B cell (primary cell): ENCODE measurements at regions not wholly inside any gene's neighbourhood (a gene's known extent, or its start where the extent isn't known, plus 50 kb on each side); places are given as distances from the start of the nearest gene placed in this dataset.
"Not testable (repeated sequence)": the region's sequence is repeated elsewhere in the genome, so short reads cannot be mapped to it uniquely, and the experiment has no call there.

ENCODE experiments used
- ATAC-seq: fragments of 200-7000 bp; cut with Tn5 transposase; one replicate; pipeline ENCODE4 v1.10.0; 2021; ENCODE audit warnings: low read depth, mild to moderate bottlenecking, moderate number of reproducible peaks, moderate library complexity
- CTCF ChIA-PET: fragments of 350-600 bp; sonication (Branson Sonifier 250); formaldehyde crosslinking; loops from one replicate; lab custom pipeline; 2021; ENCODE audit warnings: antibody characterized with exemption, inconsistent platforms; lab: Charles Lee
- POLR2A ChIA-PET: fragments of 350-600 bp; sonication (Branson Sonifier 250); formaldehyde crosslinking; loops from one replicate; lab custom pipeline; 2021; ENCODE audit warnings: antibody characterized with exemption; lab: Charles Lee
- DNase-seq: peaks from one replicate; pipeline ENCODE4 v3.0.0; 2013
- H2AFZ ChIP-seq: 2 replicates; pipeline ENCODE4 v1.6.1; 2012; ENCODE audit warnings: mild to moderate bottlenecking, low read depth, low read length; ENCODE audit not compliant: insufficient read depth, poor library complexity, severe bottlenecking
- H3K27ac ChIP-seq, 2 donors: 1 replicate in 1 of 2; 2 replicates in 1 of 2; pipeline ENCODE4 v1.5.1; 2012 to 2013; ENCODE audit warnings: low read length in 2 of 2, mild to moderate bottlenecking in 2 of 2, moderate library complexity in 1 of 2
- H3K27me3 ChIP-seq, 4 experiments: fragments of 200-600 bp in 1 of 4; sonication (generic) in 1 of 4; replicated peaks in 1 of 4; 1 replicate in 2 of 4; 2 replicates in 2 of 4; pipeline versions ENCODE4 v1.6.1 to v1.7.0; 2013 to 2016; ENCODE audit warnings: low read length in 3 of 4, mild to moderate bottlenecking in 2 of 4, mixed read lengths in 1 of 4, moderate library complexity in 1 of 4; ENCODE audit not compliant: insufficient read depth in 4 of 4, control insufficient read depth in 3 of 4; ENCODE audit errors: control extremely low read depth in 1 of 4
- H3K36me3 ChIP-seq, 2 experiments: replicated peaks in 1 of 2; 1 replicate in 1 of 2; 2 replicates in 1 of 2; pipeline versions ENCODE4 v1.6.1 to v1.7.1; 2013; ENCODE audit warnings: low read length in 1 of 2; ENCODE audit not compliant: insufficient read depth in 2 of 2, control insufficient read depth in 1 of 2; ENCODE audit errors: control extremely low read depth in 1 of 2, extremely low read depth in 1 of 2
- H3K4me1 ChIP-seq, 2 donors: fragments of 200-600 bp in 1 of 2; sonication (generic) in 1 of 2; 1 replicate in 1 of 2; 2 replicates in 1 of 2; pipeline versions ENCODE4 v1.5.1 to v1.6.1; 2013 to 2017; ENCODE audit warnings: low read length in 2 of 2; ENCODE audit not compliant: control insufficient read depth in 2 of 2, insufficient read depth in 2 of 2
- H3K4me2 ChIP-seq: replicated peaks from 2 replicates; pipeline ENCODE3; 2012; ENCODE audit warnings: mild to moderate bottlenecking, low read depth, low read length; ENCODE audit not compliant: poor library complexity, severe bottlenecking
- H3K4me3 ChIP-seq, 5 experiments: fragments of 200-600 bp in 1 of 5; sonication (generic) in 1 of 5; 1 replicate in 3 of 5; 2 replicates in 2 of 5; pipeline versions ENCODE4 v1.5.1 to v1.7.0; 2011 to 2016; ENCODE audit warnings: low read length in 4 of 5, mild to moderate bottlenecking in 4 of 5, low read depth in 2 of 5, control low read depth in 1 of 5, moderate library complexity in 1 of 5; ENCODE audit not compliant: insufficient read depth in 1 of 5; ENCODE audit errors: control extremely low read depth in 1 of 5, extremely low read depth in 1 of 5
- H3K79me2 ChIP-seq: fragments of 200-600 bp; sonication (generic); one replicate; pipeline ENCODE4 v1.6.0; 2016; ENCODE audit warnings: low read length; ENCODE audit not compliant: control insufficient read depth, insufficient read depth
- H3K9ac ChIP-seq: fragments of 200-600 bp; sonication (generic); 2 replicates; pipeline ENCODE4 v1.6.1; 2017; ENCODE audit warnings: mild to moderate bottlenecking, low read length, moderate library complexity
- H3K9me3 ChIP-seq, 3 donors: one replicate each; pipeline versions ENCODE4 v1.6.1 to v1.7.1; 2013; ENCODE audit warnings: low read length in 2 of 3; ENCODE audit not compliant: control insufficient read depth in 2 of 3, insufficient read depth in 1 of 3; ENCODE audit errors: control extremely low read depth in 1 of 3
- H4K20me1 ChIP-seq: 2 replicates; pipeline ENCODE4 v1.6.0; 2012; ENCODE audit warnings: mild to moderate bottlenecking, low read length; ENCODE audit not compliant: insufficient read depth, control insufficient read depth, poor library complexity, severe bottlenecking
- H3K27ac Mint-ChIP-seq: one replicate; pipeline ENCODE4 v1.8.0; 2021; ENCODE audit warnings: mixed read lengths
- H3K27me3 Mint-ChIP-seq: one replicate; pipeline ENCODE4 v1.8.0; 2021; ENCODE audit warnings: mixed read lengths
- H3K4me1 Mint-ChIP-seq: one replicate; pipeline ENCODE4 v1.8.0; 2021; ENCODE audit warnings: mixed read lengths
- H3K4me3 Mint-ChIP-seq: one replicate; pipeline ENCODE4 v1.8.0; 2021; ENCODE audit warnings: mixed read lengths
- H3K9me3 Mint-ChIP-seq: one replicate; pipeline ENCODE4 v1.8.0; 2022; ENCODE audit warnings: mixed read lengths; ENCODE audit not compliant: insufficient read depth
- WGBS: methylation state at CpG from one replicate; pipeline ENCODE4 v1.1.5; 2013; ENCODE audit warnings: missing lambda C conversion rate; ENCODE audit not compliant: insufficient coverage; 5-methylcytosine and 5-hydroxymethylcytosine counted together
- intact Hi-C: fragments of 100-400 bp; cut with micrococcal nuclease; formaldehyde crosslinking; loops from one replicate; pipeline ENCODE4 v1.10.0; 2022

DNA sequence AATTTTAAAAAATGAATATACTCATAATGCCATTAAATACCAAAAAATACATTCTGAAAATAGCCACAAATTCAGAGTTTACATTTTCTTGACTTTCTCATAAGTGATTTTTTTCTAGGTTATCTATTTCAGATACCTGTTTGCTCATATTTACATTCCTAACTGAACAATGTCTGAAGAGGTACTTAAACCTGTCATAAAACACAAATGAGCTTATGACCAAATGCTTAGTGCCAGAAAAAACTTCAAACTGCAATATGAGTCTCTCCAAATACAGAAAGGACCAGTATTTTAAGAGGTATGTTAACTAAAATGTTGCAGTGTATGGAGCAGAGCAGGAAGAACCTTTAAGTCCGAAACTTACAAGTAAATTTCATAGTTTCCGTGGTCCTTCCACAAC is 101.7 kb upstream of the FAN1 start:
- CTCF ChIA-PET = interaction anchor here (2.2 kb wide), 1 partner anchor 327 kb away, joined by 6 read pairs; no protein-coding TSS in a partner anchor
- ATAC-seq, H3K9ac ChIP-seq, POLR2A ChIA-PET, H3K9me3 ChIP-seq, H3K4me1 ChIP-seq, H3K36me3 ChIP-seq, H3K9me3 Mint-ChIP-seq, H3K79me2 ChIP-seq, H4K20me1 ChIP-seq, H3K4me2 ChIP-seq, H3K27me3 ChIP-seq, H3K27ac ChIP-seq, H3K27me3 Mint-ChIP-seq, DNase-seq, H3K4me3 ChIP-seq, H3K27ac Mint-ChIP-seq, H3K4me1 Mint-ChIP-seq, H2AFZ ChIP-seq, H3K4me3 Mint-ChIP-seq: not testable (repeated sequence)
- WGBS = no CpG with 5 or more reads among the region's 2 CpGs
- intact Hi-C loops = loop anchor here (5.0 kb wide), 1 partner anchor 690 kb away; no protein-coding TSS in a partner anchor

DNA sequence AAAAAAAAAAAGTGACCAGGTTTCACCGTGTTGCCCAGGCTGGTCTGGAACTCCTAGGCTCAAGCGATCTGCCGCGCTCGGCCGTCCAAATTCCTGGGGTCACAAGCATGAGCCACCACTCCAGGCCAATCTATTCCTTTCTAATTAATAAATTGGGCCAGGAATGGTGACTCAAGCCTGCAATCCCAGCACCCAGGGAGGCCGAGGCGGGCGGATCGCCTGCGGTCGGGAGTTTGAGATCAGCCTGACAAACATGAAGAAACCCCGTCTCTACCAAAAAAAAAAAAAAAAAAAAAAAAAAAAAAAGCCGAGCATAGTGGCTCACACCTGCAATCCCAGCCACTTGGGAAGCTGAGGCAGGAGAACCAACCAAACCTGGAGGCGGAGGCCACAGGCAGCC is 100.0 kb upstream of the FAN1 start:
- H3K79me2 ChIP-seq, H3K4me3 ChIP-seq, H3K4me3 Mint-ChIP-seq, H3K9me3 ChIP-seq, H3K4me1 Mint-ChIP-seq, H3K36me3 ChIP-seq, H3K9ac ChIP-seq, H3K9me3 Mint-ChIP-seq, H2AFZ ChIP-seq, CTCF ChIA-PET, H3K27me3 Mint-ChIP-seq, H3K27me3 ChIP-seq, H3K27ac Mint-ChIP-seq, ATAC-seq, POLR2A ChIA-PET, DNase-seq, H4K20me1 ChIP-seq, H3K27ac ChIP-seq, H3K4me1 ChIP-seq, H3K4me2 ChIP-seq: not testable (repeated sequence)
- intact Hi-C loops = loop anchor here (5.0 kb wide), 1 partner anchor 689 kb away; no protein-coding TSS in a partner anchor
- 95% methylated on average over 7 of the region's 15 CpGs for WGBS
